SK-N-SH treated with all-trans-retinoic acid at 6 μM for 48 hours (cell line): ENCODE measurements at regions not wholly inside any gene's neighbourhood (a gene's known extent, or its start where the extent isn't known, plus 50 kb on each side); places are given as distances from the start of the nearest gene placed in this dataset.

ENCODE experiments used
- ATAC-seq: fragments of 200-7000 bp; cut with Tn5 transposase; 3 replicates; pipeline ENCODE4 v1.9.1; 2020; ENCODE audit warnings: mild to moderate bottlenecking, moderate library complexity
- ARNTL ChIP-seq: fragments of 450-650 bp; formaldehyde crosslinking; IDR thresholded peaks from 2 replicates; pipeline ENCODE4 v1.5.0; 2020; ENCODE audit warnings: low read depth, mild to moderate bottlenecking, moderate library complexity, borderline replicate concordance
- BACH2 ChIP-seq: fragments of 250-450 bp; sonication (Bioruptor Pico); IDR thresholded peaks from 2 replicates; pipeline ENCODE4 v1.9.0; 2021; ENCODE audit warnings: mild to moderate bottlenecking, borderline replicate concordance
- CREB5 ChIP-seq: fragments of 250-450 bp; sonication (Bioruptor Pico); IDR thresholded peaks from 2 replicates; pipeline ENCODE4 v1.5.1; 2020; ENCODE audit warnings: low read depth, mild to moderate bottlenecking, moderate library complexity
- CSDC2 ChIP-seq: fragments of 250-450 bp; sonication (Bioruptor Pico); IDR thresholded peaks from 2 replicates; pipeline ENCODE4 v1.5.0; 2020; ENCODE audit warnings: mild to moderate bottlenecking, moderate library complexity
- CSRNP3 ChIP-seq: fragments of 250-450 bp; sonication (Bioruptor Pico); IDR thresholded peaks from 2 replicates; pipeline ENCODE4 v1.5.1; 2021; ENCODE audit warnings: mild to moderate bottlenecking, moderate library complexity
- GLIS3 ChIP-seq: fragments of 250-450 bp; sonication (Bioruptor Pico); IDR thresholded peaks from 2 replicates; pipeline ENCODE4 v1.5.0; 2020; ENCODE audit warnings: mild to moderate bottlenecking, moderate library complexity
- OSR1 ChIP-seq: fragments of 250-450 bp; sonication (Bioruptor Pico); IDR thresholded peaks from 2 replicates; pipeline ENCODE4 v1.8.0; 2022; ENCODE audit warnings: moderate library complexity, mild to moderate bottlenecking, inconsistent platforms
- PATZ1 ChIP-seq: fragments of 250-450 bp; sonication (Bioruptor Pico); IDR thresholded peaks from 2 replicates; pipeline ENCODE4 v1.8.0; 2020; ENCODE audit warnings: mild to moderate bottlenecking, moderate library complexity, borderline replicate concordance
- POU6F1 ChIP-seq: fragments of 250-450 bp; sonication (Bioruptor Pico); IDR thresholded peaks from 2 replicates; pipeline ENCODE4 v1.8.0; 2021; ENCODE audit warnings: low read depth, mild to moderate bottlenecking, moderate library complexity, borderline replicate concordance
- RARB ChIP-seq: fragments of 250-450 bp; sonication (Bioruptor Pico); IDR thresholded peaks from 2 replicates; pipeline ENCODE4 v1.8.0; 2021; ENCODE audit warnings: mild to moderate bottlenecking, moderate library complexity
- SNAI2 ChIP-seq: fragments of 250-450 bp; sonication (Bioruptor Pico); IDR thresholded peaks from 2 replicates; pipeline ENCODE4 v1.5.0; 2020; ENCODE audit warnings: mild to moderate bottlenecking, moderate library complexity
- TCF4 ChIP-seq: fragments of 250-450 bp; sonication (Bioruptor Pico); IDR thresholded peaks from 2 replicates; pipeline ENCODE4 v1.8.0; 2021; ENCODE audit warnings: mild to moderate bottlenecking, moderate library complexity, borderline replicate concordance
- TOX ChIP-seq: fragments of 250-450 bp; sonication (Bioruptor Pico); IDR thresholded peaks from 2 replicates; pipeline ENCODE4 v1.8.0; 2021; ENCODE audit warnings: mild to moderate bottlenecking, moderate library complexity, borderline replicate concordance
- TSHZ2 ChIP-seq: fragments of 250-450 bp; sonication (Bioruptor Pico); IDR thresholded peaks from 2 replicates; pipeline ENCODE4 v1.5.0; 2020; ENCODE audit warnings: mild to moderate bottlenecking, moderate library complexity
- ZC3H10 ChIP-seq: fragments of 250-450 bp; sonication (Bioruptor Pico); IDR thresholded peaks from 2 replicates; pipeline ENCODE4 v1.5.1; 2021; ENCODE audit warnings: mild to moderate bottlenecking, moderate library complexity
- ZFP3 ChIP-seq: fragments of 250-450 bp; sonication (Bioruptor Pico); IDR thresholded peaks from 2 replicates; pipeline ENCODE4 v1.5.0; 2020; ENCODE audit warnings: mild to moderate bottlenecking, moderate library complexity
- ZFP30 ChIP-seq: fragments of 450-650 bp; formaldehyde crosslinking; IDR thresholded peaks from 2 replicates; pipeline ENCODE4 v1.5.0; 2022; ENCODE audit warnings: mild to moderate bottlenecking, moderate library complexity
- ZNF565 ChIP-seq: fragments of 450-650 bp; formaldehyde crosslinking; conservative IDR thresholded peaks from 2 replicates; pipeline ENCODE4 v1.5.0; 2020; ENCODE audit warnings: low read depth, mild to moderate bottlenecking, moderate library complexity
- ZNF70 ChIP-seq: fragments of 450-650 bp; formaldehyde crosslinking; IDR thresholded peaks from 2 replicates; pipeline ENCODE4 v1.5.0; 2020; ENCODE audit warnings: mild to moderate bottlenecking, moderate library complexity
- ZNF8 ChIP-seq: fragments of 450-650 bp; formaldehyde crosslinking; IDR thresholded peaks from 2 replicates; pipeline ENCODE4 v1.5.0; 2020; ENCODE audit warnings: mild to moderate bottlenecking, moderate library complexity

GRCh38 chr14:104517867-104518266, 61.7 kb upstream of the C14orf180 start (continued):
- TF ChIP-seq POU6F1, result no peak
- TF ChIP-seq ZC3H10 (CRISPR knock-in tag), result no peak

GRCh38 chr14:104518659-104519350, 60.8 kb upstream of the C14orf180 start:
- no peak for TF ChIP-seq BACH2 (CRISPR knock-in tag)
- no peak for TF ChIP-seq ZC3H10 (CRISPR knock-in tag)
- TF ChIP-seq ZNF70 (CRISPR knock-in tag), result no peak
- TF ChIP-seq CSRNP3, result no peak
- no peak for TF ChIP-seq ZFP30
- no peak for TF ChIP-seq TOX
- TF ChIP-seq GLIS3 (CRISPR knock-in tag), result no peak
- no peak for TF ChIP-seq ZFP3
- no peak for TF ChIP-seq TSHZ2 (CRISPR knock-in tag)
- no peak for TF ChIP-seq SNAI2 (CRISPR knock-in tag)
- TF ChIP-seq ZNF8 (CRISPR knock-in tag), result no peak
- TF ChIP-seq PATZ1 (CRISPR knock-in tag), result no peak
- no peak for TF ChIP-seq CREB5 (CRISPR knock-in tag)
- no peak for TF ChIP-seq OSR1 (CRISPR knock-in tag)
- TF ChIP-seq TCF4, result no peak
- no peak for TF ChIP-seq ZNF565 (CRISPR knock-in tag)
- no peak for TF ChIP-seq POU6F1
- no peak for TF ChIP-seq ARNTL
- TF ChIP-seq CSDC2 (CRISPR knock-in tag), result no peak
- no peak for ATAC-seq

GRCh38 chr14:104519721-104520120, 59.8 kb upstream of the C14orf180 start:
- no peak for ATAC-seq
- no peak for TF ChIP-seq RARB (CRISPR knock-in tag)
- TF ChIP-seq CREB5 (CRISPR knock-in tag), result no peak
- TF ChIP-seq PATZ1 (CRISPR knock-in tag), result no peak
- TF ChIP-seq GLIS3 (CRISPR knock-in tag), result no peak
- TF ChIP-seq SNAI2 (CRISPR knock-in tag), result no peak
- no peak for TF ChIP-seq ZNF565 (CRISPR knock-in tag)
